Type B pancreatic cell (in vitro differentiated cells): ENCODE measurements at regions not wholly inside any gene's neighbourhood (a gene's known extent, or its start where the extent isn't known, plus 50 kb on each side); places are given as distances from the start of the nearest gene placed in this dataset.
"Not testable (repeated sequence)": the region's sequence is repeated elsewhere in the genome, so short reads cannot be mapped to it uniquely, and the experiment has no call there.

Experiments used
- DNase-seq: peaks from one replicate; pipeline ENCODE4 v3.0.0; 2021; ENCODE audit warnings: mixed read lengths; ENCODE audit not compliant: unreplicated experiment; ENCODE audit errors: extremely low spot score
- H3K27ac Mint-ChIP-seq: 2 replicates; pipeline ENCODE4 v1.8.0; 2021; ENCODE audit warnings: mild to moderate bottlenecking, mixed read lengths
- H3K27me3 Mint-ChIP-seq: 2 replicates; pipeline ENCODE4 v1.8.0; 2021; ENCODE audit warnings: mixed read lengths
- H3K36me3 Mint-ChIP-seq: 2 replicates; pipeline ENCODE4 v1.8.0; 2021; ENCODE audit warnings: mixed read lengths
- H3K4me1 Mint-ChIP-seq: one replicate; pipeline ENCODE4 v1.8.0; 2021; ENCODE audit warnings: mixed read lengths; ENCODE audit not compliant: unreplicated experiment
- H3K4me3 Mint-ChIP-seq: 2 replicates; pipeline ENCODE4 v1.8.0; 2021; ENCODE audit warnings: mild to moderate bottlenecking, mixed read lengths
- H3K9me3 Mint-ChIP-seq: 2 replicates; pipeline ENCODE4 v1.8.0; 2021; ENCODE audit warnings: mixed read lengths
- TF ChIP-seq, protein P1 (sequence below): fragments of 200-600 bp; sonication (generic); conservative IDR thresholded peaks from 2 replicates; pipeline ENCODE4 v1.5.0; 2021; ENCODE audit warnings: antibody characterized with exemption, mild to moderate bottlenecking

DNA sequence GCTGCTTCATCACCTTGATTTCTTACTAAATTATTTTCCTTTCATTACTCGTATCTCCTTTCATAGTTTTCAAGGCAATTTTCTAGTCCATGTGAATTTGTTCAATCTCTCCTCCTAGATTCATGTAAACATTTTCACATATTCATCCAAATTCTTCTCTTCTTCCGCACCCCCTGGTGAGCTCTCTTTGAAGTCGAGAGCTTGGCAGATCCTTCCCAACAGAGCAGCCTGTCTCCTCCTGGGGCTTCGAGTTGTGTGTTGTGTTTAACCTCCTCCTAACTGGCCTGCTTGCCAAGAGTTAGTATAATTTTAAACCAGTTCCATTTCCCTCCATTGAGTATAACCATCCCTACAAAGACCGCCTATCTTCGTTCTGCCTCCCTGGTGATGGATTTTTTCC is 272.4 kb upstream of the CELF2 start:
- H3K4me1 Mint-ChIP-seq: no peaks in the 10 kb centered on the region
- H3K36me3 Mint-ChIP-seq: no peaks in the 10 kb centered on the region
- H3K27ac Mint-ChIP-seq: no peak overlapping the region
- TF ChIP-seq, protein P1, sequence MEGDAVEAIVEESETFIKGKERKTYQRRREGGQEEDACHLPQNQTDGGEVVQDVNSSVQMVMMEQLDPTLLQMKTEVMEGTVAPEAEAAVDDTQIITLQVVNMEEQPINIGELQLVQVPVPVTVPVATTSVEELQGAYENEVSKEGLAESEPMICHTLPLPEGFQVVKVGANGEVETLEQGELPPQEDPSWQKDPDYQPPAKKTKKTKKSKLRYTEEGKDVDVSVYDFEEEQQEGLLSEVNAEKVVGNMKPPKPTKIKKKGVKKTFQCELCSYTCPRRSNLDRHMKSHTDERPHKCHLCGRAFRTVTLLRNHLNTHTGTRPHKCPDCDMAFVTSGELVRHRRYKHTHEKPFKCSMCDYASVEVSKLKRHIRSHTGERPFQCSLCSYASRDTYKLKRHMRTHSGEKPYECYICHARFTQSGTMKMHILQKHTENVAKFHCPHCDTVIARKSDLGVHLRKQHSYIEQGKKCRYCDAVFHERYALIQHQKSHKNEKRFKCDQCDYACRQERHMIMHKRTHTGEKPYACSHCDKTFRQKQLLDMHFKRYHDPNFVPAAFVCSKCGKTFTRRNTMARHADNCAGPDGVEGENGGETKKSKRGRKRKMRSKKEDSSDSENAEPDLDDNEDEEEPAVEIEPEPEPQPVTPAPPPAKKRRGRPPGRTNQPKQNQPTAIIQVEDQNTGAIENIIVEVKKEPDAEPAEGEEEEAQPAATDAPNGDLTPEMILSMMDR: no peak
- DNase-seq: no peak
- H3K4me3 Mint-ChIP-seq: no peak overlapping the region
- peaks cover 8% of the 10 kb centered on the region for H3K27me3 Mint-ChIP-seq
- H3K9me3 Mint-ChIP-seq: peaks cover 5% of the 10 kb centered on the region

DNA sequence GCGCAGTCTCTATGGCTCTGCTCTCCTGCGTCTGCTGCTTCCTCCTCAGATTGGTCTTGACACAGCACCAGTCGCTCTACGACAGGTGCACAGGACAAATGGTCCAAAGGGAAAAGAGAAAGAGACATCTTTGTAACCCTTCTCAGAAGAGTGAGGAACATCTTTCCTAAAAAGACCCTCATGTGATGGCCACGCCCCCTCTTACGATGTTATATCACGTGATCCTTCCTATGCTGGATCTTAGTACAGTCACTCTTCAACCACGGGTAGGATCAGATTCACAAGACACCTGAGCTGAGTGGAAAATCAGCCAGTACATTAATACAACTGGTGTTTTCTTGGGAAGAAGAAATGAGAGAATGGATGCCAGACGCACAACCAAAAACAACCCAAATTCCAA is 262.2 kb upstream of the CELF2 start:
- no peak for DNase-seq
- no peaks in the 10 kb centered on the region for H3K36me3 Mint-ChIP-seq
- peaks cover 3% of the 10 kb centered on the region for H3K27me3 Mint-ChIP-seq
- no peak overlapping the region for H3K4me3 Mint-ChIP-seq
- TF ChIP-seq, protein P1: no peak
- H3K9me3 Mint-ChIP-seq: no peaks in the 10 kb centered on the region
- no peak overlapping the region for H3K27ac Mint-ChIP-seq
- no peaks in the 10 kb centered on the region for H3K4me1 Mint-ChIP-seq

DNA sequence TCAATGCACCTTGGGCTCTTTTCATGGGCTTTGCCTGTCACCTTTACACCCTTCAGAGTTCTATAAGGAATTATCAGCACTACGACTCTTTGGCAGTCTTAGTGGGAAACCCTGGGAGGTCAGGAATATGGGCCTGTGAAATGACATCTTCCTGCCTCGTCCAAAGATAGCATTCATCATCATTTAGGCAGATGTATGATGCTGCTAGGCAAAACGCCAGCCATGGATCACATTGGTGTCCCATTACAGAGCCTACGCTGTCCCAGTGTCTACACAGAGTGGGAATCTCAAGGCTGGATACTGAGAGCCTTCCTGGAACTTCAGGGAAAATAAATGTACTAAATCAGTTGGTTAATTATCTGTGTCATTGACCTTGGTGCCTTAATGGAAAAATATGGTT is 259.4 kb upstream of the CELF2 start:
- Mint-ChIP-seq H3K27ac (no peak overlapping the region), H3K36me3 (no peaks in the 10 kb centered on the region), H3K9me3 (no peaks in the 10 kb centered on the region), H3K27me3 (peaks cover 19% of the 10 kb centered on the region), H3K4me3 (no peak overlapping the region), H3K4me1 (no peaks in the 10 kb centered on the region)
- DNase-seq: no peak
- TF ChIP-seq, protein P1: no peak

DNA sequence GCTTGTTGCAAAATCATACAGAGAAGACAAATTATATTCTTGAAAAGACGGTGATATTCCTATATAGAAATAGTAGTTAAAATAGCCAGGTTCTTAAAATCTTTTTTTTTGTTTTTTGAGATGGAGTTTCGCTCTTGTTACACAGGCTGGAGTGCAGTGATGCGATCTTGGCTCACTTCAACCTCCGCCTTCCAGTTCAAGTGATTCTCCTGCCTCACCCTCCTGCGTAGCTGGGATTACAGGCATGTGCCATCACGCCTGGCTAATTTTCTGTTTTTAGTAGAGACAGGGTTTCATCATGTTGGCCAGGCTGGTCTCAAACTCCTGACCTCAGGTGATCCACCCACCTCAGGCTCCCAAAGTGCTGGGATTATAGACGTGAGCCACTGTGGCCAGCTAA is 257.9 kb upstream of the CELF2 start:
- H3K36me3 Mint-ChIP-seq, H3K9me3 Mint-ChIP-seq: not testable (repeated sequence)

DNA sequence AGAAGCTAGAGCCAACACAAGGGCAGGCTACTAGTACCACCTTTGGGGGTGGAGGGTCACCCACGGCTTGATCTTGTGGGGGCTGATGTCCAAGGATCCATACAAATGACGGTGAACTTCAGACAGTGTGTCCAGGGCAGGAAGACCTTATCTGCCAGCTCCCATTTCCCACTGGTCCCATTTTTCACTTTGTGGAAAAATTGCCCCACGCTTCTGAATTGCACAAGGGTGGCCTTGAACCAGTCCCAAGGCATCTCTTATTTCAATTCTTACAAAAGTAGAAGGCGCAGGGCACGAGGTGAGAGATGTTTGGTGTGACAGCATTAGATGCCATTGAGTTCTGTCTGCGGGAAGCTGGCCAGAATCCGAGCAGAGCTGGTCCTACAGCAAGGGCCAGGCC is 252.7 kb upstream of the CELF2 start:
- H3K27ac Mint-ChIP-seq: no peak overlapping the region
- TF ChIP-seq, protein P1: no peak
- no peaks in the 10 kb centered on the region for H3K4me1 Mint-ChIP-seq
- H3K36me3 Mint-ChIP-seq: no peaks in the 10 kb centered on the region
- no peaks in the 10 kb centered on the region for H3K9me3 Mint-ChIP-seq
- H3K4me3 Mint-ChIP-seq: no peak overlapping the region
- peaks cover 35% of the 10 kb centered on the region for H3K27me3 Mint-ChIP-seq
- DNase-seq: no peak

More for the DNA sequence above, 257.9 kb upstream of the CELF2 start:
- peaks cover 28% of the 10 kb centered on the region for H3K27me3 Mint-ChIP-seq
- not testable (repeated sequence) for H3K4me1 Mint-ChIP-seq, H3K27ac Mint-ChIP-seq, DNase-seq, H3K4me3 Mint-ChIP-seq

DNA sequence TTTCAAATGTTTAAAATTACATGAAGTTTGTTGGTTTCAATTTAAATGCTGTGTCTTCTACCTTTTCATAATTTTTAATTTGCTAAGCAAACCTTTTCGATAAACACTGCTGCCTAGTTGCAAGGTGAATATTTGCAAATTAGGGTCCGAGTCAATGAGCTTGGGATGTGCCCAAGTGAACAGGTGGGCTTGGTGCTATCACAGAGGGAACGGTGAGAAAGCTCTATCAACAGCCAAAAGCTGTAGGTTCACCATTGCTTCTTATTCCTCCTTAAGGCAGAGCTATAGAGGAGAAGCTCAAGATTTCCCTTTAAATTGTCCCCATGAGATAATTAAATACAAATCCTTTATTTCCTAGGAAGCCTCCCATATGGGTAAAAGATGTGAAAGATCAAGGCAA is 245.3 kb upstream of the CELF2 start:
- H3K36me3 Mint-ChIP-seq: no peaks in the 10 kb centered on the region
- TF ChIP-seq, protein P1: no peak

More for the DNA sequence above, 245.3 kb upstream of the CELF2 start:
- Mint-ChIP-seq H3K27ac (no peak overlapping the region), H3K9me3 (no peaks in the 10 kb centered on the region), H3K27me3 (peaks cover 34% of the 10 kb centered on the region), H3K4me1 (no peaks in the 10 kb centered on the region), H3K4me3 (no peak overlapping the region)
- no peak for DNase-seq
